B cell (primary cell): ENCODE measurements at regions not wholly inside any gene's neighbourhood (a gene's known extent, or its start where the extent isn't known, plus 50 kb on each side); places are given as distances from the start of the nearest gene placed in this dataset.

Source experiments
- EZH2 ChIP-seq: IDR thresholded peaks from 2 replicates; pipeline ENCODE4 v1.6.1; 2012; ENCODE audit warnings: borderline replicate concordance, low read depth, mild to moderate bottlenecking, moderate library complexity, low read length; ENCODE audit not compliant: insufficient read depth, poor library complexity, severe bottlenecking
- TF ChIP-seq, protein P1 (sequence below): fragments of 200-600 bp; IDR thresholded peaks from one replicate; pipeline ENCODE4 v1.8.0; 2022; ENCODE audit warnings: antibody characterized with exemption, mild to moderate bottlenecking

DNA sequence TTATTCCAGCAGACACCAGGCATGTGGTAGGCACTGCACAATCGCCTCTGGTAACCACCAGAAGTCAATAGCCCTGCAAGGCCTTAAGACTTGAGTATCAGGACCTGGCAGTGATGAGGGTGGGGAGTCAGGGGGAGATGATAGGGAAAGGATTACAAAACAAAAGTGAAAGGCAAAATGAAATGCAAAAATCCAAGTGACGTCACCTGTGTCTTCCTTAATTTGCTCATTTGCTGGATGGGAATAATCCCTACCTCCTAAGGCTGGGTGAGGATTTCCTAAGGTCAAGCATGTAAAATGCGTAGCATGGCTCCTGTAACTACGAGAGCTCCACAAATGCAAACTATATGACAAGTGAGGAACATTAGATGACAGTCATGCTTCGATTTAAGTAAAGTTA, 58.4 kb downstream of the FOXI1 start:
- TF ChIP-seq, protein P1, sequence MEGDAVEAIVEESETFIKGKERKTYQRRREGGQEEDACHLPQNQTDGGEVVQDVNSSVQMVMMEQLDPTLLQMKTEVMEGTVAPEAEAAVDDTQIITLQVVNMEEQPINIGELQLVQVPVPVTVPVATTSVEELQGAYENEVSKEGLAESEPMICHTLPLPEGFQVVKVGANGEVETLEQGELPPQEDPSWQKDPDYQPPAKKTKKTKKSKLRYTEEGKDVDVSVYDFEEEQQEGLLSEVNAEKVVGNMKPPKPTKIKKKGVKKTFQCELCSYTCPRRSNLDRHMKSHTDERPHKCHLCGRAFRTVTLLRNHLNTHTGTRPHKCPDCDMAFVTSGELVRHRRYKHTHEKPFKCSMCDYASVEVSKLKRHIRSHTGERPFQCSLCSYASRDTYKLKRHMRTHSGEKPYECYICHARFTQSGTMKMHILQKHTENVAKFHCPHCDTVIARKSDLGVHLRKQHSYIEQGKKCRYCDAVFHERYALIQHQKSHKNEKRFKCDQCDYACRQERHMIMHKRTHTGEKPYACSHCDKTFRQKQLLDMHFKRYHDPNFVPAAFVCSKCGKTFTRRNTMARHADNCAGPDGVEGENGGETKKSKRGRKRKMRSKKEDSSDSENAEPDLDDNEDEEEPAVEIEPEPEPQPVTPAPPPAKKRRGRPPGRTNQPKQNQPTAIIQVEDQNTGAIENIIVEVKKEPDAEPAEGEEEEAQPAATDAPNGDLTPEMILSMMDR: no peak
- no peak for TF ChIP-seq EZH2
